ENCODE measurements at regions not wholly inside any gene's neighbourhood (a gene's known extent, or its start where the extent isn't known, plus 50 kb on each side); places are given as distances from the start of the nearest gene placed in this dataset.

GRCh38 chr18:10291568-10291981 is 162.9 kb upstream of the APCDD1 start:
- TF ChIP-seq CTCF (tag by site-specific recombination; IDR thresholded peaks at IDR 0.05) (no peak), ZNF169 (tag by site-specific recombination; IDR thresholded peaks at IDR 0.05) (no peak)
